GM19351 (cell line): ENCODE measurements at regions not wholly inside any gene's neighbourhood (a gene's known extent, or its start where the extent isn't known, plus 50 kb on each side); places are given as distances from the start of the nearest gene placed in this dataset.
A peak's percentile ranks its signal among the peaks of the same experiment; 100 is the strongest.
"Not testable (repeated sequence)": the region's sequence is repeated elsewhere in the genome, so short reads cannot be mapped to it uniquely, and the experiment has no call there.

Source experiments
- ATAC-seq: cut with Tn5 transposase; IDR thresholded peaks from one replicate; pipeline ENCODE4 v1.9.1; 2021; ENCODE audit warnings: mild to moderate bottlenecking, moderate library complexity; ENCODE audit not compliant: unreplicated experiment

- no peak for ATAC-seq
Observed at GRCh38 chrX:40258909-40259308, 161.2 kb upstream of the BCOR start.

DNA sequence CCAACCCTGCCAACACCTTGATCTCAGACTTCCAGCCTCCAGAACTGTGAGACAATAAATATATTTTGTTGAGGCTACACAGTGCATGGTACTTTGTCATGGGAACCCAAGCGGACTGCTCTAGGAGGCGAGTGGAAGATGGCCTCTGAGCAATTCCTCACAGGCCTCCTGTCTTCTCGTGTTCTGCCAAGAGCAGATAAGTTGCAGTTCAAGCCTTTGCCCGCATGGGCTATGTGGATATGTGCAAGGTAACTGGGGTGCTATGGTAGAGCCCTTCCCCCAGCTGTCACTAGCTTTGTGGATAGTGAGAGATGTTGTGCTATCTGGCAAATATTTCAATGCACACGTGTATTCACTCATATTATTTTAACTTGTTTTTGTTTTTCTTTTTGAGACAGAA, 156.0 kb upstream of the BCOR start:
- no peak for ATAC-seq

GRCh38 chrX:40249582-40249981, 151.8 kb upstream of the BCOR start:
- no peak for ATAC-seq

DNA sequence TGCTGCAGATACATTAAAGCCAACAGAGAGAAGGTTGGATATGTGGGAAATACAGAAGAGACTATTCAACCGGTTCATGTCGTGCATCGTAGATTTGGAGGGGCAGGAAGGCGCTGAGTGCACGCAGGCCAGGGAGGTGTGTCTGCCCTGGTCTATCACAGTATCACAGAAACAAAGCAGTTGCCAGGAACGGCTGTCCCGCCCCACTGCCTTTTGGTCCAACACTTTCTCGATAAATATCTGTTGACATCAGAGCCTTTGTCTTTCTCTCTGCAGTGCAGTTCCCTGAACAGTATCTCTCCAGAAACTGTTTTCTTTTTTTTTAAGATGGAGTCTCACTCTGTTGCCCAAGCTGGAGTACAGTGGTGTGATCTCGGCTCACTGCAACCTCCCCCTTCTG, 151.1 kb upstream of the BCOR start:
- no peak for ATAC-seq

DNA sequence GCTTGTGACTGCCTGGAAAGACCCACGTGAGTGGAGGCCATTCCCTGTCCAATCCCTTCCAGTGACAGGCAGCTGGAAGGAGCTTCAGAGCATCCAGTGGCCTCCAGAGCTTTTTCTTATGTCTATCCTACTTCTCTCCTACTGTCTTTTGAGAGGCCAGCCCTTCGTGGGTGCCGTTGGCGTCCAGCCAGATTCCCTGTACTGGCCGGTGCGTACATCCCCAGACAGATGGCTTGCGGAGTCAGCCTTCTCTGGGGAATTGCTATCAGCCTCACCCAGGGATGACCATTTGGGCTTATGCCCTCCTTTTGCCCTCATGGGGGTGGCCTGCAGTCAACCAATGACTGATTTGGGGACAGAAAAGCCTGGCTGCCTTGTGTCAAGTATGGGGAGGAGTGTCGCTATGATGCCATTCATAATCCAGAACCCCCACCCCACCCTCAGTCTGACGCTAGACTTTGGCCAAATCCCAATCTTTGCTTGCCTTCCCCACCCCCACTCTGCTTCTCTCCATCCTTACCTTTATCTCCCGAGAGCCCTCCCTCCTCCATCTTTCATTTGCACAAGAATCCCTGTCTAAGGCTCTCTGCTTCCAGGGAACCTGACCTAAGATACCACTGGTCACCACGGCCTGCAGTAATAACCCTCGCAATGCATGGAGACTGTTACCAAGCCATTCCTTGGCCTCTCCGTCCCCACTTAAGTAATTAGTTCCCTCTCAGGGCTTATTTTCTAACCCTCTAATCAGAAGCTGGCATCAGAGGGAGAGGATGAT, 150.3 kb upstream of the BCOR start:
- ATAC-seq: no peak

GRCh38 chrX:40247382-40247781, 149.6 kb upstream of the BCOR start:
- no peak for ATAC-seq

GRCh38 chrX:40245488-40246071, 147.8 kb upstream of the BCOR start:
- no peak for ATAC-seq

DNA sequence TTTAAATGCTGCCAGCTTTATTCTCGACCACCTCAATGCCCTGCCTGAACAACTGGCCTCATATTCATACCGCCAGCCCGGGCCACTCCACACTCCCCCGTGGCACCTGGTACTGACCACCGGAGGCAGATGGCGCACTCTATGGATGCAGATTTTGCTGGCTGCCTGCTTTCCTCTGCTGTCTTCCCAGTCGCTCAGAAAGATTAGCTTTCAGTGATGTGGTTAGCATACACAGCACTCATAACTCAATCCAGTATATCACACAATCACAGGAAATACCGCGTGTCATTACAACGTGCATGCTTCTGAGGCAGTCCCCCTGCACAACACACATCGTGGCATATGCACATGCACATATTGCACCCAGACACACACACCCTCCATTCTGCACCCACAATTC, 147.2 kb upstream of the BCOR start:
- ATAC-seq: no peak

GRCh38 chrX:40243755-40244515, 146.2 kb upstream of the BCOR start:
- ATAC-seq: no peak

GRCh38 chrX:40240844-40241243, 143.1 kb upstream of the BCOR start:
- no peak for ATAC-seq

DNA sequence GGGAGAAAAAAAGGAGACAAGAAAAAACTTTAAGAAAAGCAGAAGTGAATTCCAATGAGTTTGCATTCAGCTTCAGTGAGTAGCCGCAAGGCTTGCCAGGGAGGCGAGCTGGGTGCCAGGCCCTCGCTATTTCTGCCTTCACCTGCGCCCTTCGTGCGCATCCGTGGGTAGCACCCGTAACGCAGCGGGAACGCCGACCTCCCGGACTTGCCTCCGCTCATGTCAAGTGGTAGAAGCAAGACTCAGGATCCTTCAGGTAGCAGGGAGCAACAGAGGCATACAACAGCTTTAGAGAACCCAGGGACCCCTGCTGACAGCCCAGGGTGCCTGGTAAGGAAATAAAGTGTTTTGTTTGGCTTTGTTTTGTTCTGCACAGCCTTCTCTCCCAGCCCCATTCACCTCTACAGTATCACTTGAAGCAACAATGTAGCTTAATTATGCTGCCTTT, 140.0 kb upstream of the BCOR start:
- no peak for ATAC-seq

DNA sequence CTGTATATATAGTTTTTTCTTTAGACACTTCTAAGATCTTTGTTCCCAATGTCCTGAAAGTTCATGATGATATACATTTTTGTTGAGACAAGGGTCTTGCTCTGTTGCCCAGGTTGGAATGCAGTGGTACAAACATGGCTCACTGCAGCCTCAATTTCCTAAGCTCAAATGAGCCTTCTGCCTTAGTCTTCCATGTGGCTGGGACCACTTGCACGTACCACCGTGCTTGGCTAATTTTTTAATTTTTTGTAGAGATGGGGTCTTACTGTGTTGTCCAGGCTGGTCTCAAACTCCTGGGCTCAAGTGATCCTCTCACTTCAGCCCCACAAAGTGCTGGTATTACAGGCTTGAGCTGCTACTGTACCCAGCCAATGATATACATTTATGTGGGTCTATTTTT, 132.9 kb upstream of the BCOR start:
- no peak for ATAC-seq

DNA sequence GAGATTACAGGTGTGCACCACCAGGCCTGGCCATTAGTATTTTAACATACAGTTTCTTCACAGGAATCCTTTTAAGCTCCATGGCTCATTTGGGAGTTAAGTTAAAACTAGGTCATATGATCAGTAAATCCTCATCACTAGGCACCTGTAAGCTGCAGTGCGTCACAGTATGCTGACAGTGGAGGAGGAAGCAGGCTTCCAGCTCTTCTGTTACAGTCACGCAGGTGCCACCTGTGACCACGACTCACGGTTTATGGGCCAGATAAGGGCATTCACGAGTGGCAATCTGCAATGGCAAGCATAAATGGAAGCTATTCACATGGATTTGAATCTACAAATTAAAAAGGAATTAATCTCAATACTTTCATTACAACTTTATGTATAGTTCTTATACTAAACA, 129.4 kb upstream of the BCOR start:
- no peak for ATAC-seq

DNA sequence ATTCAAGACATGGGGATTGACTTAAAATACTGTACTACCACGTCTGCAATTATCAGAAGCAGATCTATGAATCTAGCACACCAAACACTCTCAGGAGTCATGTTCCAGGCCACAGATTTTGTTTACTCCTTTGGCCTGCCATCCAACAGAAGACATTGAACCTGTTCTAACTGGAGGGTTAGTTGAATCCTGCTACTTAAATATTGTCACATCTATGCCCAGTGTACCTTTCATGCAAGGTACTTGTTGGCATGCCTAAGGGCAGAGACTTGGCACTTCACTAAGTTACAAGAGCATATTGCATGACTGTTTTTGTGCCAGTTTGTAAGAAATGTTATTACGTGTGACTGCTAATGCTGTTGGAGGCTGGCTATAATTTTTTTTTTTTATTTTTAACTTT, 126.9 kb upstream of the BCOR start:
- no peak for ATAC-seq

DNA sequence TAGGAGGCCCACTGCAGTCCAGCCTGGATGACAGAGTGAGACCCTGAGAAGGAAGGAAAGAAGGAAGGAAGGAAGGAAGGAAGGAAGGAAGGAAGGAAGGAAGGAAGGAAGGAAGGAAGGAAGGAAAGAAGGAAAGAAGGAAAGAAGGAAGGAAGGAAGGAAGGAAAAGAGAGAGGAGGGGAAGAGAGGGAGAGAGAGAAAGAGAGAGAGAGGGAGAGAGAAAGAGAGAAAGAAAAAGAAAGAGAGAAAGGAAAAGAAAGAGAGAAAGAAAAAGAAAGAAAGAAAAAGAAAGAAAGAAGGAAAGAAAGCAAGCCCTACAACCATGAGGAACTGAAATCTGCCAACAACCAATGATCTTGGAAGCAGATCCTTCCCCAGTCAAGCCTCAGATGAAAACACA, 124.9 kb upstream of the BCOR start:
- ATAC-seq: not testable (repeated sequence)

GRCh38 chrX:40213092-40213491, 115.3 kb upstream of the BCOR start:
- ATAC-seq: no peak

GRCh38 chrX:40209951-40210617, 112.3 kb upstream of the BCOR start:
- no peak for ATAC-seq

DNA sequence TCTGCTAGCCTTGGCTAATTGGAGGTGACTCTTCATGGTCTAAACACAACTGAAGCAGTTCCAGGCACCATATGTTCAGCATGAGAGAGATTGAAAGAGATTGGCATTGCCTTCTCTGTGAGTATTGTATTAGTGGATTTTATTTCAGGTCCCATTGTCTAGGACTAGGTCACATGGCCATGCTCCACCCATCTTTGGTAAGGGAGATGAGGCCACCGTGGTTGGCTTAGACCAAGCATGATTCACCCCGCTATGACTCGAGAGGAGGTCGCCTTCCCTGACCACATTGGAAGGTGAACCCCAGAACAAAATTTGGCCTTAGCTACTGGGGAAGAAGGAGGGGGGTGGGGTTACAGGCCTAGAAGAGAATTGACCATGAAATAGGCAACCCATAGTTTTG, 109.9 kb upstream of the BCOR start:
- no peak for ATAC-seq

GRCh38 chrX:40205471-40205870, 107.7 kb upstream of the BCOR start:
- no peak for ATAC-seq

- ATAC-seq: peak; percentile 40
Observed at GRCh38 chrX:40202456-40202855, 104.7 kb upstream of the BCOR start.

- peak; percentile 95 for ATAC-seq
Observed at GRCh38 chrX:40201329-40201885, 103.6 kb upstream of the BCOR start.
